Heart right ventricle (tissue), 16 donors: ENCODE measurements at regions not wholly inside any gene's neighbourhood (a gene's known extent, or its start where the extent isn't known, plus 50 kb on each side); places are given as distances from the start of the nearest gene placed in this dataset.

ENCODE experiments used
- ATAC-seq, 8 donors: fragments of 200-7000 bp; cut with Tn5 transposase; one replicate each; pipeline ENCODE4 v1.9.1; 2020; ENCODE audit warnings: mild to moderate bottlenecking in 8 of 8, moderate library complexity in 8 of 8, moderate number of reproducible peaks in 1 of 8
- DNase-seq, 2 donors: peaks; one replicate each; pipeline ENCODE4 v3.0.0-alpha.2; 2020
- H3K27ac ChIP-seq, 10 donors: fragments of 200-600 bp; sonication (generic) in 2 of 10; one replicate each; pipeline versions ENCODE4 v1.5.0 to v1.8.0; 2020 to 2022; ENCODE audit warnings: mild to moderate bottlenecking in 3 of 10
- H3K27me3 ChIP-seq, 7 donors: fragments of 200-600 bp; one replicate each; pipeline ENCODE4 v1.8.0; 2021 to 2022; ENCODE audit warnings: mild to moderate bottlenecking in 2 of 7
- H3K36me3 ChIP-seq, 9 donors: fragments of 200-600 bp; sonication (generic) in 1 of 9; one replicate each; pipeline versions ENCODE4 v1.5.0 to v1.8.0; 2020 to 2022; ENCODE audit warnings: mild to moderate bottlenecking in 2 of 9
- H3K4me1 ChIP-seq, 9 donors: fragments of 200-600 bp; sonication (generic) in 1 of 9; one replicate each; pipeline versions ENCODE4 v1.5.0 to v1.8.0; 2020 to 2022; ENCODE audit warnings: mild to moderate bottlenecking in 4 of 9
- H3K4me3 ChIP-seq, 10 donors: fragments of 200-600 bp; sonication (generic) in 2 of 10; one replicate each; pipeline versions ENCODE4 v1.5.0 to v1.8.0; 2020 to 2022; ENCODE audit warnings: mild to moderate bottlenecking in 7 of 10, moderate library complexity in 2 of 10
- H3K9me3 ChIP-seq, 11 donors: fragments of 200-600 bp in 10 of 11; sonication (generic) in 2 of 11; one replicate each; pipeline versions ENCODE4 v1.5.0 to v1.8.0; 2013 to 2022; ENCODE audit warnings: mild to moderate bottlenecking in 2 of 11, control low read depth in 1 of 11, moderate library complexity in 1 of 11
- WGBS, 2 donors: extraction: QIAGEN DNeasy Blood & Tissue Kit; methylation state at CpG; one replicate each; pipeline ENCODE4 v1.1.7; 2013; ENCODE audit warnings: inconsistent platforms in 1 of 2; 5-methylcytosine and 5-hydroxymethylcytosine counted together
- intact Hi-C, 10 donors: fragments of 100-400 bp; cut with DNase I; formaldehyde crosslinking; loops; one replicate each; pipeline versions ENCODE4 v1.11.1 to v1.14.2; 2022
- TF ChIP-seq, protein P1 (sequence below), 9 donors: fragments of 200-600 bp; sonication (generic) in 2 of 9; IDR thresholded peaks; one replicate each; pipeline versions ENCODE4 v1.5.0 to v1.8.0; 2021 to 2022; ENCODE audit warnings: antibody characterized with exemption in 9 of 9, mild to moderate bottlenecking in 5 of 9, moderate library complexity in 1 of 9
- donor health status: Arrhythmogenic right ventricular cardiomyopathy.
- donor health status: ischemic (EF 13 %, LVEDD 7.1; RV severe dilation, severe dysfunction).
- donor health status: healthy with polysubstance abuse.
- donor health status: DM: no; HTN: yes; CAD: no.
- donor health status: DM: no; HTN: no; CAD: no.
- donor health status: ischemic (EF 25% LVEDD 6.9; RV normal size, moderate dysfunction).
- donor health status: ischemic (EF 25% LVEDD 5.7; RV mildly dilated, moderate dysfunction).
- donor health status: healthy.
- donor health status: DM: yes; HTN: yes; CAD: no.
- donor health status: Ischemic cardiomyopathy.
- donor health status: ischemic (EF 35%, LVEDD 5.7; RV mildly dilated, moderate dysfunction).
- donor health status: nonischemic (EF 11% LVEDD 7.7; RV severe dilation, severe dysfunction).
- donor health status: DM: yes; HTN: yes; CAD: no.
- donor health status: PGD.
- donor health status: ischemic (EF 29% LVEDD 5.4; RV normal size, mild dysfunction).
- donor health status: nonischemic (EF 23%, LVEDD 6.1; RV moderate dilation, normal function).

GRCh38 chr3:55246033-55246432 lies 241.1 kb downstream of the WNT5A start:
- TF ChIP-seq, protein P1, sequence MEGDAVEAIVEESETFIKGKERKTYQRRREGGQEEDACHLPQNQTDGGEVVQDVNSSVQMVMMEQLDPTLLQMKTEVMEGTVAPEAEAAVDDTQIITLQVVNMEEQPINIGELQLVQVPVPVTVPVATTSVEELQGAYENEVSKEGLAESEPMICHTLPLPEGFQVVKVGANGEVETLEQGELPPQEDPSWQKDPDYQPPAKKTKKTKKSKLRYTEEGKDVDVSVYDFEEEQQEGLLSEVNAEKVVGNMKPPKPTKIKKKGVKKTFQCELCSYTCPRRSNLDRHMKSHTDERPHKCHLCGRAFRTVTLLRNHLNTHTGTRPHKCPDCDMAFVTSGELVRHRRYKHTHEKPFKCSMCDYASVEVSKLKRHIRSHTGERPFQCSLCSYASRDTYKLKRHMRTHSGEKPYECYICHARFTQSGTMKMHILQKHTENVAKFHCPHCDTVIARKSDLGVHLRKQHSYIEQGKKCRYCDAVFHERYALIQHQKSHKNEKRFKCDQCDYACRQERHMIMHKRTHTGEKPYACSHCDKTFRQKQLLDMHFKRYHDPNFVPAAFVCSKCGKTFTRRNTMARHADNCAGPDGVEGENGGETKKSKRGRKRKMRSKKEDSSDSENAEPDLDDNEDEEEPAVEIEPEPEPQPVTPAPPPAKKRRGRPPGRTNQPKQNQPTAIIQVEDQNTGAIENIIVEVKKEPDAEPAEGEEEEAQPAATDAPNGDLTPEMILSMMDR (IDR thresholded peaks at IDR 0.05), result no peak
- intact Hi-C loops, result no loop called here
- Histone ChIP-seq H3K27ac (no peak overlapping the region), H3K9me3 (peaks cover 0 to 12% (median 0%) of the 10 kb centered on the region in 11 donors), H3K4me3 (peak overlapping the region in 1 of 10 donors; percentile 5), H3K4me1 (no peaks in the 10 kb centered on the region), H3K36me3 (no peaks in the 10 kb centered on the region), H3K27me3 (peaks cover 0 to 7% (median 0%) of the 10 kb centered on the region in 7 donors)
- DNase-seq, result no peak
- 54 to 61% methylated on average over 5 of the region's 5 CpGs for WGBS, 2 donors
- ATAC-seq, result no peak

- intact Hi-C loops, result no loop called here
Measured at GRCh38 chr3:55245351-55245750, 241.8 kb downstream of the WNT5A start.

DNA sequence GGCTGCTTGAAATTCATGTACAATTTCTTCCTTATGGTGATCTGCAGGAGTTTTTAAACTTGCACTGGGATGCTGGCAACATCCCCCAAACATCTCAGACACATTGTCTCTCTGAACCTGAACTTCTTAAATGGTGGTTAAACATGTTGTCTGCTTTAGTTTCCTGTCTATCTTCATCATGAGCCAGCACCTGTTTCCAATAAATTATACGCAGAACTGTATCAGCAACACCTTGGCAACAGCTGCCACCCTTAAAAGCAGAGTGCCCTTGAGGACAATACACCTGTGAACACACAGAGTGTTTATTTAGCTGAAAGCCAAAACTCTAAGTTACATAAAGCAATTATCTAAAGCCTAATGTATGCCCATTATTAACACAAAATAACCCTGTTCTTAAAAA lies 242.9 kb downstream of the WNT5A start:
- intact Hi-C loops, result no loop called here
- TF ChIP-seq, protein P1 (IDR thresholded peaks at IDR 0.05), result no peak
- Histone ChIP-seq H3K27ac (no peak overlapping the region), H3K9me3 (peaks cover 0 to 5% (median 0%) of the 10 kb centered on the region in 11 donors), H3K27me3 (peaks cover 0 to 7% (median 0%) of the 10 kb centered on the region in 7 donors), H3K36me3 (no peaks in the 10 kb centered on the region), H3K4me3 (no peak overlapping the region), H3K4me1 (no peaks in the 10 kb centered on the region)
- 83 to 91% methylated on average over 1 of the region's 1 CpG for WGBS, 2 donors
- DNase-seq, result no peak
- ATAC-seq, result no peak

More at GRCh38 chr3:55245351-55245750, 241.8 kb downstream of the WNT5A start:
- no peak overlapping the region for H3K4me3 ChIP-seq
- no peak for DNase-seq
- WGBS, 2 donors, result 60 to 64% methylated on average over 2 of the region's 2 CpGs
- no peaks in the 10 kb centered on the region for H3K4me1 ChIP-seq
- H3K36me3 ChIP-seq, result no peaks in the 10 kb centered on the region
- TF ChIP-seq, protein P1 (IDR thresholded peaks at IDR 0.05), result no peak
- H3K27ac ChIP-seq, result no peak overlapping the region
- peaks cover 0 to 7% (median 0%) of the 10 kb centered on the region in 7 donors for H3K27me3 ChIP-seq
- peaks cover 0 to 12% (median 0%) of the 10 kb centered on the region in 11 donors for H3K9me3 ChIP-seq
- ATAC-seq, result no peak

DNA sequence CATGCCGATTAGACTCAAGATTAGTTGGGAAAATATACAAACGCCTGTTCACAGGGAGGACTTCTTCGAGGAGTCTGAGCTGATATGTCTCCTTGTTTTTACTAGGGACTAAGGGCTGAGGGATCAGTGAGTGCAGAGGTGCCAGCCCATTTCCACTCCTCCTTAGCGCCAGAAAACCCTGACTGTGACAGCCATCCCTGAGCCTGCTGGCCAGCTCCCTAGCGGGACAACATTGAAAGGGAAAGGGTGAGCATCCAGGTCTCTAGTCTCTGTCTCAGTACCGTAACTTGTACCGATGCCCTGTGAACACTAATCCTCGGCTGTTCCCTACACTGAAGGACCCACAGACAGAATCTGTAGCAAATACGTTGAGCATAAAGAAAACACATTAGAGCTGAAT lies 243.4 kb downstream of the WNT5A start:
- Histone ChIP-seq H3K36me3 (no peaks in the 10 kb centered on the region), H3K4me3 (no peak overlapping the region), H3K27me3 (peaks cover 0 to 7% (median 0%) of the 10 kb centered on the region in 7 donors), H3K4me1 (no peaks in the 10 kb centered on the region), H3K9me3 (no peaks in the 10 kb centered on the region), H3K27ac (no peak overlapping the region)
- ATAC-seq, result no peak
- DNase-seq, result no peak
- TF ChIP-seq, protein P1 (IDR thresholded peaks at IDR 0.05), result no peak
- WGBS, 2 donors, result 67 to 69% methylated on average over 9 of the region's 9 CpGs
- intact Hi-C loops, result no loop called here
